Osteoblast (primary cell): ENCODE measurements at regions not wholly inside any gene's neighbourhood (a gene's known extent, or its start where the extent isn't known, plus 50 kb on each side); places are given as distances from the start of the nearest gene placed in this dataset.

Experiments
- DNase-seq: peaks from one replicate; pipeline ENCODE4 v3.0.0; 2011; ENCODE audit warnings: low spot score, mixed read lengths; ENCODE audit not compliant: insufficient read length; ENCODE audit errors: missing footprints
- H2AFZ ChIP-seq: 2 replicates; pipeline ENCODE4 v1.6.0; 2011; ENCODE audit warnings: mild to moderate bottlenecking, low read length
- H3K27ac ChIP-seq: 2 replicates; pipeline ENCODE4 v1.5.1; 2011; ENCODE audit warnings: mild to moderate bottlenecking, low read depth, low read length, moderate library complexity
- H3K27me3 ChIP-seq: 2 replicates; pipeline ENCODE4 v1.6.0; 2012; ENCODE audit warnings: mild to moderate bottlenecking, control low read depth, inconsistent platforms, low read length, moderate library complexity; ENCODE audit not compliant: insufficient read depth
- H3K36me3 ChIP-seq: 2 replicates; pipeline ENCODE4 v1.5.1; 2011; ENCODE audit warnings: mild to moderate bottlenecking, low read length, control low read depth, moderate library complexity; ENCODE audit not compliant: insufficient read depth
- H3K4me1 ChIP-seq: 2 replicates; pipeline ENCODE4 v1.5.1; 2011; ENCODE audit warnings: mild to moderate bottlenecking, low read length, control low read depth, moderate library complexity; ENCODE audit not compliant: insufficient read depth
- H3K4me2 ChIP-seq: 2 replicates; pipeline ENCODE4 v1.6.0; 2011; ENCODE audit warnings: mild to moderate bottlenecking, low read length; ENCODE audit not compliant: insufficient read depth
- H3K4me3 ChIP-seq: fragments of 200-600 bp; sonication (generic); 3 replicates; pipeline ENCODE4 v1.5.1; 2012; ENCODE audit warnings: mild to moderate bottlenecking, low read length, inconsistent platforms; ENCODE audit not compliant: insufficient read depth
- H3K79me2 ChIP-seq: 2 replicates; pipeline ENCODE4 v1.6.0; 2012; ENCODE audit warnings: mild to moderate bottlenecking, low read length, control low read depth, inconsistent platforms; ENCODE audit not compliant: insufficient read depth
- H3K9me3 ChIP-seq: 2 replicates; pipeline ENCODE4 v1.5.1; 2011; ENCODE audit warnings: low read depth, low read length, control low read depth
- H4K20me1 ChIP-seq: 2 replicates; pipeline ENCODE4 v1.6.0; 2012; ENCODE audit warnings: mild to moderate bottlenecking, low read length, control low read depth; ENCODE audit not compliant: insufficient read depth
- TF ChIP-seq, protein P1 (sequence below): IDR thresholded peaks from 2 replicates; pipeline ENCODE4 v1.5.1; 2011; ENCODE audit warnings: mild to moderate bottlenecking, low read depth, low read length, moderate library complexity; ENCODE audit errors: extremely low read depth

DNA sequence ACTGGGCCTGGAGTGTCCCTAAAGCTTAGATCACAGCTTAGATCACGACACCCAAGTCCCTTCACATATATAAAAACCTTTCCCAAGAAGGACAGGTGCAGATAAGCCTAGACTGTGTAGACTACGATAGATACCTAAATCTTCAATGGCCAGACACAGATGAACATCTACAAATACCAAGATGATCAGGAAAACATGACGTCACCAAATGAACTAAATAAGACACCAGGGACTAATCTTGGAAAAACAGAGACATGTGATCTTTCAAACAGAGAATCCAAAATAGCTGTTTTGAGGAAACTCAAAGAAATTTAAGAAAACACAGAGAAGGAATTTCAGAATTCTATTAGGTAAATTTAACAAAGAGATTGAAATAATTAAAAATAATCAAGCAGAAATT, 1082.6 kb upstream of the PHF14 start:
- no peak overlapping the region for H2AFZ ChIP-seq
- H3K4me2 ChIP-seq: no peak overlapping the region
- no peak overlapping the region for H3K27ac ChIP-seq
- H4K20me1 ChIP-seq: no peaks in the 10 kb centered on the region
- H3K36me3 ChIP-seq: no peaks in the 10 kb centered on the region
- TF ChIP-seq, protein P1, sequence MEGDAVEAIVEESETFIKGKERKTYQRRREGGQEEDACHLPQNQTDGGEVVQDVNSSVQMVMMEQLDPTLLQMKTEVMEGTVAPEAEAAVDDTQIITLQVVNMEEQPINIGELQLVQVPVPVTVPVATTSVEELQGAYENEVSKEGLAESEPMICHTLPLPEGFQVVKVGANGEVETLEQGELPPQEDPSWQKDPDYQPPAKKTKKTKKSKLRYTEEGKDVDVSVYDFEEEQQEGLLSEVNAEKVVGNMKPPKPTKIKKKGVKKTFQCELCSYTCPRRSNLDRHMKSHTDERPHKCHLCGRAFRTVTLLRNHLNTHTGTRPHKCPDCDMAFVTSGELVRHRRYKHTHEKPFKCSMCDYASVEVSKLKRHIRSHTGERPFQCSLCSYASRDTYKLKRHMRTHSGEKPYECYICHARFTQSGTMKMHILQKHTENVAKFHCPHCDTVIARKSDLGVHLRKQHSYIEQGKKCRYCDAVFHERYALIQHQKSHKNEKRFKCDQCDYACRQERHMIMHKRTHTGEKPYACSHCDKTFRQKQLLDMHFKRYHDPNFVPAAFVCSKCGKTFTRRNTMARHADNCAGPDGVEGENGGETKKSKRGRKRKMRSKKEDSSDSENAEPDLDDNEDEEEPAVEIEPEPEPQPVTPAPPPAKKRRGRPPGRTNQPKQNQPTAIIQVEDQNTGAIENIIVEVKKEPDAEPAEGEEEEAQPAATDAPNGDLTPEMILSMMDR: no peak
- H3K9me3 ChIP-seq: peaks cover 6% of the 10 kb centered on the region
- no peak for DNase-seq
- no peaks in the 10 kb centered on the region for H3K79me2 ChIP-seq
- no peaks in the 10 kb centered on the region for H3K4me1 ChIP-seq
- H3K27me3 ChIP-seq: no peaks in the 10 kb centered on the region
- H3K4me3 ChIP-seq: no peak overlapping the region

- DNase-seq: no peak
- Histone ChIP-seq H3K27me3 (no peaks in the 10 kb centered on the region), H3K4me1 (no peaks in the 10 kb centered on the region), H3K36me3 (no peaks in the 10 kb centered on the region), H4K20me1 (no peaks in the 10 kb centered on the region), H3K4me3 (no peak overlapping the region), H2AFZ (no peak overlapping the region), H3K27ac (no peak overlapping the region), H3K9me3 (peaks cover 10% of the 10 kb centered on the region), H3K79me2 (no peaks in the 10 kb centered on the region), H3K4me2 (no peak overlapping the region)
- TF ChIP-seq, protein P1: no peak
Measured at GRCh38 chr7:9900339-9900738, 1073.3 kb upstream of the PHF14 start.

DNA sequence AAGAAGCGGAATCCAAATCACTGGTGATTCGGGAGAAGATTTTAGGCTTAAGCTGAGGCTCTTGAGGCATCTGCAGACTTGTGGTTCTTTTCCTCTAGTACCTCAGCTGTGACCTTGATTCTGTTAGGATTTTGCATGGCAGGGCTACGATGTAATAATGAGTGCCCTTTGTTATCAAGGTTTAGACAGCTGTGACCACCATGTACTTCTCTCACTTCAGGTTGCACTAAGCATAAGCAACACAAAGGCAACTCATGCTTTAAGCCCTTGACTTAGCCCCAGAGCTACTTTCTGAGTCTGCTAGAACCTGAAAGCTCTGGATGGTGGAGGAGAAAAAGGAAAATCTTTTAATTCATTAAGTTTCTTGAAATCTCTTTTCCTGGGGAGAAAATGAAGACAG, 1052.3 kb upstream of the PHF14 start:
- Histone ChIP-seq H3K79me2 (no peaks in the 10 kb centered on the region), H3K4me1 (no peaks in the 10 kb centered on the region), H2AFZ (no peak overlapping the region), H3K27me3 (no peaks in the 10 kb centered on the region), H3K4me2 (no peak overlapping the region), H4K20me1 (no peaks in the 10 kb centered on the region), H3K4me3 (no peak overlapping the region), H3K9me3 (no peaks in the 10 kb centered on the region), H3K27ac (no peak overlapping the region), H3K36me3 (no peaks in the 10 kb centered on the region)
- TF ChIP-seq, protein P1: no peak
- no peak for DNase-seq

- Histone ChIP-seq H3K36me3 (no peaks in the 10 kb centered on the region), H3K9me3 (no peaks in the 10 kb centered on the region), H2AFZ (no peak overlapping the region), H3K4me3 (no peak overlapping the region), H3K27me3 (no peaks in the 10 kb centered on the region), H3K4me1 (no peaks in the 10 kb centered on the region), H3K4me2 (no peak overlapping the region), H4K20me1 (no peaks in the 10 kb centered on the region), H3K79me2 (no peaks in the 10 kb centered on the region), H3K27ac (no peak overlapping the region)
- TF ChIP-seq, protein P1: no peak
- DNase-seq: no peak
Measured at GRCh38 chr7:9937944-9938631, 1035.6 kb upstream of the PHF14 start.
